GM12865 (cell line): ENCODE measurements at regions not wholly inside any gene's neighbourhood (a gene's known extent, or its start where the extent isn't known, plus 50 kb on each side); places are given as distances from the start of the nearest gene placed in this dataset.

Experiments
- DNase-seq: peaks from one replicate; pipeline ENCODE4 v3.0.0; 2010; ENCODE audit warnings: low read depth
- H3K4me3 ChIP-seq: 2 replicates; pipeline ENCODE4 v1.5.1; 2011; ENCODE audit warnings: mild to moderate bottlenecking, low read depth, low read length, control low read depth
- CTCF ChIP-seq: IDR thresholded peaks from 2 replicates; pipeline ENCODE4 v1.5.1; 2011; ENCODE audit warnings: low read length, control low read depth, low read depth, inconsistent platforms; ENCODE audit not compliant: insufficient read depth; ENCODE audit errors: missing control alignments

GRCh38 chr4:173669460-173670179, 139.6 kb upstream of the HAND2 start:
- TF ChIP-seq CTCF = no peak
- DNase-seq = no peak
- no peak overlapping the region for H3K4me3 ChIP-seq

GRCh38 chr4:173661001-173661400, 131.0 kb upstream of the HAND2 start:
- no peak overlapping the region for H3K4me3 ChIP-seq
- no peak for TF ChIP-seq CTCF
- DNase-seq = no peak

GRCh38 chr4:173656898-173657297, 126.9 kb upstream of the HAND2 start:
- no peak for DNase-seq
- H3K4me3 ChIP-seq = no peak overlapping the region
- TF ChIP-seq CTCF = no peak

GRCh38 chr4:173652283-173652931, 122.4 kb upstream of the HAND2 start:
- H3K4me3 ChIP-seq = no peak overlapping the region
- DNase-seq = no peak
- no peak for TF ChIP-seq CTCF

GRCh38 chr4:173651651-173652282, 121.7 kb upstream of the HAND2 start:
- no peak for TF ChIP-seq CTCF
- H3K4me3 ChIP-seq = no peak overlapping the region
- no peak for DNase-seq

- H3K4me3 ChIP-seq = no peak overlapping the region
- TF ChIP-seq CTCF = no peak
- DNase-seq = no peak
These were observed 117.9 kb upstream of the HAND2 start for GRCh38 chr4:173647902-173648301.
